ELR (cell line): ENCODE measurements at regions not wholly inside any gene's neighbourhood (a gene's known extent, or its start where the extent isn't known, plus 50 kb on each side); places are given as distances from the start of the nearest gene placed in this dataset.
A peak's percentile ranks its signal among the peaks of the same experiment; 100 is the strongest.

ENCODE experiments used
- DNase-seq: peaks from one replicate; pipeline ENCODE4 v3.0.0-alpha.2; 2015; ENCODE audit warnings: low read depth

DNA sequence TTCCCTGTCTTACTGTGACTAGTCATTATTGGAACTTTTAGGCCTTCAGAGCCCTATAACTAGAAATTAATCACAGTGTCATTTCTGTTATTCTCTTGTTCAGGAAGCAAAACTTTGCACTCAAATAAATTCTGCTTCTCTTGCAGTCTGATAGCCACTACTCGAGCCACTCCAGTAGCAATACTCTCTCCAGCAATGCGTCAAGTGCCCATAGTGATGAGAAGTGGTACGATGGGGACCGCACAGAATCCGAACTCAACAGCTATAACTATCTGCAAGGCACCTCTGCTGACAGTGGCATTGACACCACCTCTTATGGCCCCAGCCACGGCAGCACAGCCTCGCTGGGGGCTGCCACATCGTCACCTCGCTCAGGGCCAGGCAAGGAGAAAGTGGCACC lies 223.2 kb upstream of the RGS6 start:
- DNase-seq = no peak

DNA sequence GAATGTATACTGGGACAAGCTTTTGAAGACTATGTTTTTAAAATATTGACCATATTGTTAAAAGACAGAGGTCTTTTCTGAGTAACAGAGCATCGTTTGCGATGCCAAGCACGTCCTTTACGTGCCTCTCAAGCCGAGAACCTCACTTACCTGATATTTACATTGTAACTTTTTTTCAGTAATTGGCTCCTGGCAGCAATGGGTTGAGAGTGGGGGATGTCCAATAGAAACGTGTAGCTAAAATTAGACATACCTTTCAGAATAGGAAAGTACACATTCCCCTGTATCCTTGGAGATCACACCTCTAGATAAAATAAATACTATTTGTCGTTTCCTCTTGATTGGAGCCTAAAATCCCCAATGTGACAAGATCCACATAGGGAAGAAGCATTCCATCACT lies 222.2 kb upstream of the RGS6 start:
- no peak for DNase-seq

DNA sequence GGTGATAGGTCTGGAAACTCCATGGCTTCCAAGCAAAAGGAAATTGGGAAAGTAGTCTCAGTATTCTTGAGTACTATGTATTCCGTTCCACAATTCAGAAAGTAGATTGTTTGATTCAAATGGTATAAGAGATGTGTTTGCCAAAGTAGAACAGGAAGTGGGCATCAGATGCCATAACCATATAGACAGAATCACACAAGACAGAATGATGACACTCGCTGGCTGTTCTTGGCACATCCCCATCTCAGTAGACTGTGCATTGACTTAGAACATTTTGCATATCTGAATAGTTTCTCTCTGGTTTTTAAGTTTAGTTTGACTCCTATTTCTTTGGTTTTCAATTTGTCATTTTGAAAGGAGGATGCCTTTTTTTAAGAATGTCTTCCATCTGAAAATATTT lies 221.1 kb upstream of the RGS6 start:
- DNase-seq = no peak

DNA sequence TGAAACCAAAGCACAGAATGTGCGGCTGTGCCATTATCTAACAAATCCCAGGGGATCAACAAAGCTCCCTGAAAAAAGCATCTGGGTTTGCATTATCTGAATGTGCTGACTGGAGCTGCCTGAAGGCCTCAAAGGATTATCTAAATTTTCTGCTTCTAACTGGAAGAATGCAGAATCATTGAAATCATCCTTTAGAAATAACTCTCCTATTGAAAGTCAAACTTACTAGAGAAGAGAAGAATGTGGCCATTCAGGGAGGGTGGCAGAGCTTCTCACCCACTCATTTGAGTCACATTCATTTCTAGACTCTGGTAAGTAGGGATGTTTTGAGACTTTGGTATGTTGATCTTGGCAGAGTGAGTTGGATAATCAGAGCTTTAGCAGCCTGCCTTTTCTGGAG lies 220.6 kb upstream of the RGS6 start:
- peak; percentile 60 for DNase-seq

DNA sequence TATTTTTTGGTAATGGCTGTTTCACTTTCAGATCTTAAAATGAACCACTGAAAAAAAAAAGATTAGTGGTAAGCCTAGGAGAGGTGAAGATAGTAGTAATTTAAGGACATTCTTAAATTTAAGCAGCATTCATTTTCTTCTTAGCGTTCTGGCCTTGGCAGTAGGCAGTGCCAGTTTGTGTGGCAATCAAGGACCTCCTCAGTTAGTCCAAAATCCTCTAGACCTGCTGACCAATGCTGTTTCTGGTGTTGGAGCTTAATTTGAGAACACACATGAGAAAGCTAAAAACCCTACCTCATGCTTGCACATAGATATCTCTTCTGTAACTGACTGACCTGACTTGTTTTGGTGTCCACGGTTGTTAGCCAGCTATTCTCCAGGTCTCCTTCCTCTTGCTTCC lies 219.8 kb upstream of the RGS6 start:
- no peak for DNase-seq

DNA sequence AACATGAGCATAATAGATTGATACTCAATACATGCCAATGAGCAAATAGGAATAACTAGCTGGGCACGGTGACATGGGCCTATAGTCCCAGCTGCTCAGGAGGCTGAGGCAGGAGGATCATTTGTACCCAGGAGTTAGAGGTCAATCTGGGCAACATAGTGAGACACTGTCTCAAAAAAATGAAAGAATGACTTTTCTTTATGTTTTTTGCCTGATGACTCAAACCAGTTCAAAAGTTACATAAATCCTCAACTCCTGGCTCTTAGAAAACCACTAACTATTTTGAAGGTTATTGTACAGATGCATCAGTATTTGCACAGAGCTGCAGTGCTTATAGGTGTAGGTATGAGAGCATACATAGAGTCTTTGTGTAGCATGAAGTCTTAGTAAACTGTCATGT lies 219.2 kb upstream of the RGS6 start:
- DNase-seq = peak; percentile 42

DNA sequence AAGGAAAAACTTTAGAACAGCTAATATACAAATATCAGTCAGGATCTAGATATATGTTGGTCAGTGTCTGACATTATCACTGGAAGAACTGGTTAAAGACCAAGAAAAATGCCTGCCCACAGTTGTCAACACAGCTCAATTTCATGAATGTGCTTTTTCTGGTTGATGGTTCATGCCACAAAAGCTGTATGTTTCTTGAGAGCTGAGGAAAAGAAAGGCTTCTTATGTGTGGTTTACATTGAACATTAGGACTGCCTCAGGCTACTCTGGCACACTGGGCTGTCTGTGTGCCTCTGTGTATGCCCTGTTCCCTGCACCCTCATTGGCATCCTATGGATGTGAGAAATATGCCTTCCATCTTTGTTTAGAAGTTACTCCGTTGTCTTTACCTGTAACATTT lies 218.8 kb upstream of the RGS6 start:
- DNase-seq = no peak

DNA sequence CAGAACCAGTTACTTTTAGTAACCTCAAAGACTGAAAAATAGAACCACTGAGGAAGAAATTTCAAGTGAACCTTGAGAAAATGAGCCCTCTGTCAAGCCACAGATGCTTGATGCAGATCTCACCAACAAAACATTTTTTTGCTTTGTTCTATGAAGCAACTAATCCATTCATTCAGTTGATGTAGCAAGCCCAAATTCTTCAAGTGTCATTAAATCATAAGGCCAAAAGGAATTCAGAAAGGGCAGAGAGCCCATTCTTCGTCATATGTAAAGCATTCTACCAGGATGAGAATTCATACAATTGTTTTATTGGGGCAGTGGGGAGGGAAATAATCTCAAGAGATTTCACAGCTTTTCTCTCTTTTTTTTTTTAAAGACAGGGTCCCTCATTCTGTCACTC lies 218.0 kb upstream of the RGS6 start:
- peak; percentile 75 for DNase-seq

DNA sequence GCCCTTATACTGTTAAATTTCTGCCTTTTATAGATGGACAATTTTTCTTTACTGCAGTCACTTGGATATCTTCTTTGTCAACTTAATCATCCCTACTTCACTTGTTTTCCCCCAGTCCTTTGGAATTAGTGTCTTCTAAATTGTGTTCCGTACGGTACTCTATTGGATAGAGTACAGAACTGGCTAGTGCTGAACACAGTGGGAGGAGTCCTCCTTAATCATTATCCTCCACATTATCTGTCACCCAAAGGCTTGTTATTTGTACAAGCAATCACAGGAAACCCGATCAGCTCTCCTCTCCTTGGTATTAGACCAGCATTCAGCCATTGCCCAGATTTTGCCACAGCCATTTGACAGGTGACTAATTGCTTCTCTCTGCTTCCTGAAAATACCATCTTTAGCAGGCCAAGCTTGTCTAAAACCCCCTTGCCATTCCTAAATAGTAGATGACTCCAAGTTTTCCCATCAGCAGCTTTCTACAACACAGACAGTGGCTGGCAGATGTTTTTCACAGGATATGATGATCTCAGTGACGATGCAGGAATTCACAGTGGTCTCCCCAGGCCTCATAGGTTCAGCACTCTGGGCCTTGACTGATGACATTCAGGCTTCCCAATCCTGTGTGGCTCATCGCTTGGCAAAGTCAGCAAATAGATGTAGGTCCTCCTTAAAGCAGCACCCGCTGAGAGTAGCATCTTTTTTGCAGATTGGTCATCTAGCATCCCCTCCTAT lies 216.0 kb upstream of the RGS6 start:
- DNase-seq = peak; percentile 68

DNA sequence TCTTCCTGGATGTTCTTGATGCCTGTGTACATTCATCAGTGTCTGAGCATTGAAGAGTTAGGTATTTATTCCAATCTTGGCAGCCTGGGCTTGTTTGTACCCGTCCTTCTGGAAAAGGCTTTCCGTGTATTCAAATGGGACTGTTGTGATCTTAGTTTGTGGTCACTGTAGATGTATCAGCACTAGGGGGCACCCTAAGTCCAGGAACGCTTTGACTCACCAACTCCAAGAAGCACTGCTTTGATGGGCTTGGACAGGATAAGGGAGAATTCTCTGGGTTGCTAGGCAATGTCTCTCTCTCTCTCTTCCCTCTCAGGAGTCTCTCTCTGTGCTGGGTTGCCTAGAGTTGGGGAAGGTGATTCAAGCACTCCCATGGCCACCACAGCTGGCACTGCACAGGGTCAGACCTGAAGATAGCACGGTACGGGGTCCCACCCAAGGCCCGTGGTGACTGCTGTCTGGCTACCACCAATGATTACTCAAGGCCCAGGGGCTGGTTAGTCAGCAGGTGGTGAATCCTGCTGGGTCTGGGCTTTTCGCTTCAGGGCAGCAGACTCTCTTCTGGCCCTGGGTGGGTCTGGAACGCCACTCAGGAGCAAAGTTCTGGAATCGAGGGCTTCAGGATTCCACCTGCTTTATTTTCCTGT lies 211.1 kb upstream of the RGS6 start:
- DNase-seq = peak; percentile 80

DNA sequence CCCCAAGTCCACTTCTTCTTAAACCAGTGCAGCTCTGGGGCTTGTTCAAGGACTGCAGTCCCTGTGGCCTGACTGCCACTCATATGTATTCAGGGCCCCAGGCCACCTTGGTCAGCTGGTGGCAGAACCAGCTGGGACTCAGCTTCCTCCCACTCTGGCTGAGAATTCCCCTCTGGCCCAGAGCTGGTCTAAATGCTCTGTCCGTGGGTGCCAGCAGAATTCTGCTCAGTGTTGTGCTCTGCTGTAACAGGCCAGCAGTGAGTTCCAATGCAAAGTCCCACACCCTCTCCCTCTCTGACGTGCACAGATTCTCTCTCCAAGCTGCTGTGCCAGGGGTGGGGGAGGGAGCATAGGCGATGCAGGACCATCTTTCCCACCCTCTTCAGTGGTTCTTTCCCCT lies 210.4 kb upstream of the RGS6 start:
- no peak for DNase-seq

DNA sequence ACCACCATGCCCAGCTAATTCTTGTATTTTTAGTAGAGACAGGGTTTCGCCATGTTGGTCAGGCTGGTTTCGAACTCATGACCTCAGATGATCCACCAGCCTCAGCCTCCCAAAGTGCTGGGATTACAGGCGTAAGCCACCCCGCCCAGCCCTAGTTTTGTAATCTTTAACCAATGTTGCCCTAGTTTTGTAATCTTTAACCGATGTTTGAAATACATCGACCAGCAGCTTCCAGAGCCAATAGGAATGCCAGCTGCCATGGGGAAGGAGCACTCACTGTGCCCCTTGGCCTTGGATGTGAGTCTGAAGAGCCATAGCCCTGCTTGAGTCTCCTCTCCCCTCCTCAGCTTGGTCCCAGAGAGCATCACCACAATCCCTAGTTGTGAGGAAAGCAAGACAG lies 209.3 kb upstream of the RGS6 start:
- no peak for DNase-seq

DNA sequence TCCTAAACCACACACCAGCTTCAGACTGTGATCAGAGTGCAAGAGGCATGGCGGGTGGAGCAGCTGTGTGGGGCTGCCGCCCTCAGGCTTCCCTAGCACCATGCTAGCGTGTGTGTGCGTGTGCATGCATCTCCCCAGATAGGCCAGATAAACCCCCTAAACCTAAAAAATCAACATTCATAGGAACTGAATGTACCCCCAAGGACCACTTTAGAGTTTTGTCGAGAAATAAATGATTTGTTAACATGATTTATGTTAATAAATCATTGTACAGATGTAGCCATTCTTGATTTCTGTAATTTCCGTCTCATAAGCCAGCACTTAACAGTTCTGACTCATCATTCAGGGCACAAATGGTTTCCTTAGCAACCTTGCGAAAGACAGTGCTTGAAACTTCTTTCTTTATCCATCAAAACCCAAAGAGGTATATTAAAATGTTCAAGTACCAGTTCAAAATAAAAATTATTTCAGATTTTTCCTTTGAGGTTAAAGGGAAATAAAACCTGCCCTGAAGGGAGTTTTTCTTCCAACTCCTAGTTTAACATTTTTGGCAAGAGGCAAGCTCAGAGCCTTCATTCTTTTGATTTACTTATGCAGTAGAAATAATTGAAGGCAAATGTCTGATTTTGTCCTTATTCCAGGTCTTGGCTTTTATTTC lies 206.2 kb upstream of the RGS6 start:
- peak; percentile 77 for DNase-seq

DNA sequence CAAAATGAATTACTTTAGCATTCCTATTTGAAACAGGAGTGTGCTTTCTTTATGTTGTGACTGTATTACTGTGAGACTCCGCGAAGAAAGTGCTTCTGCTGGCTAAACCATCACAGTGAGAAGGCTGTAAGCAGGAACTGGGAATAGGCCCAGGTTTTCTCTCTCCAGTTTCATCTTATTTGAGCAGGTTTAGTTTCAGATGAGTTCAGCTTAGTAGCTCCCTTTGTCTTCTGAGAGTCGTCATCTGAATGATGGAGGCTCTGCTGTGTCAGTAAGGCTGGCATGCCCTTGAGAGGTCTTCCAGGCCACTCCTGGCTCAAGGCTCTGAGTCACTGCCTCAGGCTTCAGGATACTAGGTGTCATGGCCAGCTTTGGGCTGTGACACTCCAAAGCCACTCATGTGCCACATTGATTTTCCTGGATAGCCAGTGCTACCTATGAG lies 205.6 kb upstream of the RGS6 start:
- DNase-seq = no peak

DNA sequence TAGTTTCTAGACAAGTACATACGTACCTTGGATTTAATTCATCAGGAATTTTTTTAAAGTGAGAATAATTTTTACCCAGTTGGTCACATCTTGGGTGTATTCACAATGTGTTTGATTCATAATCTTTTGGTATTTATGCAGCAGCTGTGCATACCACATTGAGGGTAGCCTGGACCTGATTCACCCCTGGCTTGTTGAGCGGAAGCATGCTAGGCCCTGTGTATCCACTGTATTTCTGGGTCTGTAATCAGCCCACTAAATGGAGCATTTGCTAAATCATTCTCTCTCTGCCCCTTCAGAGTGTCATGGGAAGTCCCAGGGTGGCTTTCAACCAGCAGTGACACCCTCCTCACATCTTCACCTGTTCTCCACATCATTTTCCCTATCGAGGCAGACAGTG lies 203.8 kb upstream of the RGS6 start:
- DNase-seq = no peak

DNA sequence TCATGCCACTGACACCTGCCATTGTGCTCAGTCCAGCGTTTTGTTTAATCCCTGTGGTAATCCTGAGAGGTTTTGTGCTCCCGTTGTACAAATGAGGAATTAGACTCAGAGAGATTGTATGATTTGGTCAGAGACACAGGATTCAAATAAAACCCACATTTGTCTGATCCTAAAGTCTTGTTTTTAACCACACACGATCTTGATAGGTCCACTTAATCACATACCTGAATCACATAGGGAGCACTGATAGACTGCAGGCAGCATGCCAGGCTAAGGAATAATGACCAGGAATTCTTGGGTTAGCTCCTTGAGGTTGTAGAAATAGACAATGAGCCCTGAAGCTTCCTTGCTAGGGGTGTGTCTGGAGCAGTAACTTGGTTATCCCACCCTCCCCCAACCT lies 202.6 kb upstream of the RGS6 start:
- no peak for DNase-seq

DNA sequence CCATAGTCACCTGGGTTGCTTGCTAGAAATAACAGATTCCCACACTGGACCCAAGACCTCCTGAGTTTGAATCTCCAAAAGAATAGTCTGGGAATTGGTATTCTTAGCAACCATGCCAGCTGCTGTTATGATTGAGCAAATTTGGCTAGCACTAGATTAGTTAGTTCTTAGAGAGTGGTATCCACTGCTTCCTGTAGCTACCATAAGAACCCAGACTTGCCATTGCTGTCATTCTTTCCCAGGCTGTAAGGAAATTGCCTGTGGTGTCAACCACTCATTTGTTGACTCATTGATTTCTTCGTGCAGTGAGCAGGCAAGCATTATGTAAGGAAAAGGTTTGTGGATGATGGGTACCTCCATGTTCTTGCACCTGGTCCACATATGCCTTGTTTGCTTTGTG lies 201.8 kb upstream of the RGS6 start:
- DNase-seq = peak; percentile 39

DNA sequence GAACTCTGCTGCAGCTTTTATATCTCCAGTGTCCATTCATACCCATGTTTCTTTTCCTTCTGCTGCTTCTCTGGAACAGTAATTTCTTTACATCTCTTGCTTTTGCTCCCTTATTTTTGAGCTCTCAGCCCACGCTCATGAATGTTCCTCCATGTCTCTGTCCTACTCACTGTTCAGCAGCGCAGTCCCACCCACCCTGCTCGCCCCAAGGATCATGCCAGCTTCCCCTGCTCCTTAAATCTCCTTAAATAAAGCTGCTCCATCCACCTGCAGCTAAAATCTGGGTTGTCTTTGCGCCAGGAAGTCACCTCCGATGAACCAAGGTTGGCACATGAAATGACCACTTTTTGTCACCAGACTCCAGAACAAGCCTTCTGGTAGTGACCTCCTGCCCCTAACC lies 201.1 kb upstream of the RGS6 start:
- DNase-seq = no peak

DNA sequence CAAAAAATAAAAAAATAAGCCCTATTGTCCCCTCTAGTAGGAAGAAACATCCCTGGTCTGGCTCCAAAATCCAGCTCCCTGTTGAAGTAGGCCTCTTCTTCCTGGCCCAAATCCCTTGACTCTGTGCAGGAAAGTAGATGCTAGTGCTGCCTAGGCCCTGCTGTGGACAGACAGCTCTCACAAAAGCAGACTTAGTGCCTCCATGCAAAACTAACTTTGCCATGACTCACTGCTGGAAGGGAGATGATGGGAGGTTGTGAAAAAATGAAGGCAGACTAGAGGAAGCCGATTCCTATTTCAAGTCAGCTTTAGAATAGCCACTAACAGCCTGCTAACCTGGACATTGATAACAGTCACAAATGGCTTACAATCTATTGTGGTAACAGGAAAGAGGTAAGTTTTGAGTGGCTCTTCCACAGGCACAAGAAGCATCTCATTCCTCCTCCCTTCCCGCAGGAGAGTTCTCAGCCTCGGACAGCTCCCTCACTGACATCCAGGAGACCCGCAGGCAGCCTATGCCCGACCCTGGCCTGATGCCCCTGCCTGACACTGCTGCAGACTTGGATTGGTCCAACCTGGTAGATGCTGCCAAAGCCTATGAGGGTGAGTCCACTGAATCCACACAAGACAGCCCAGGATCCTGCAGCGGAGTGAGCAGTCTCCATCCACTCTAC lies 198.9 kb upstream of the RGS6 start:
- DNase-seq = peak; percentile 64

DNA sequence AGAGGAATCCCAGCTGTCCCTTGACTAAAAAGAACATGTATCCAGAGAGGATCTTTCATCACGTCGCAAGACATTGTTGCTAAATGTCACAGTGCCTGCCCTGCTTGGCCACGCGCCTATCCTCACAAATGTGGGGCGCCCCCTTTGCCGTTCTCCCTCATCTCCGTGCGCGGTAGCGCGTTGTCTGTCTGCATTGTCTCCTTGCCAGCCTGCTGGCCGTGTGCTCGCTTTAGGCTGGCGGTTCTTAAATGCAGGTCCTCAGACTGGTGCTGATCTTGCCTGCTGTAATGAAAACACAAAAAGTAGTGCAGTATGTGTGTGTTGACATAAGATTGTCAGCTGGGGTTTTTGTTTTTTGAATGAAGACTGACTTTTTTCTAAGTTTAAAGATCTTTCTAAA lies 198.2 kb upstream of the RGS6 start:
- no peak for DNase-seq

DNA sequence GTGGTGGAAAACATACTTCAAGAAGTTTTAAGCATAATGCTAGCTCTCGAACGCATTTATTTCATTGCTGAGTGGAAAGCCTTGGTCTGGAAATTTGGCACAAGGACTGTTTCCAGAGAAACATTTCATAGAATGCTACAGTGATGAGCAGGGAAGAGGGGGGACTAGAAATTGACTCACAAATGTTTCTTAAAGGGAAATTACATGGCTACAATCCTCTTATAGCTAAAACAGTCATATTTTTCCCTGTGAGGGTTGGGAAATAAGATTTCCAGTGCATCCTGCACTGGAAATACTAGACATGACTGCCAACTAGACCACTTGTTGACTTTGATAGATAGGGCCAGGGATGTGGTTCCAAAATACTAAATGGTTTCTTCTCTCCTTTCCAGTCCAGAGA lies 197.3 kb upstream of the RGS6 start:
- no peak for DNase-seq

DNA sequence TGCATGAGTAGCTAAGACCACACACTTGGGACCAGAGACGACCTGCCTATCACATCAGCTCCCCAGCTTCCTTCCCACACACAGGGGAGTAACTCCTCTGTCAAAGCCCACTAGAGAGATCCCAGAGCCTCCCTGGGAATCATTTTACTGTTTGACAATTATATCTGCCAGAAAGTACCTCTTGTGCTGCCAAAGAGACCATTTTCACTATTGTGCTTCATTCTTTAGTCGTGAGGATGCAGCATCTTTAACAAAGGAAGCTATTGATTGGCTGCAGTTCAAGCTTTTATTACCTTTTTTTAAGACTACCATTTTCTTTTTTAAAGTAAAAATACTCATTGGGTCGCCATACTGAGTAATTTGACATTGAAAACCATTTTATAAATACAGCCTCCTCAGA lies 194.5 kb upstream of the RGS6 start:
- no peak for DNase-seq
